Spleen (tissue), 7 donors: ENCODE measurements at regions not wholly inside any gene's neighbourhood (a gene's known extent, or its start where the extent isn't known, plus 50 kb on each side); places are given as distances from the start of the nearest gene placed in this dataset.

Experiments
- POLR2A ChIP-seq, 3 donors: fragments of 450-650 bp; IDR thresholded peaks; one replicate each; pipeline ENCODE4 v1.5.1; 2017; ENCODE audit warnings: antibody characterized with exemption in 3 of 3, mild to moderate bottlenecking in 1 of 3
- TF ChIP-seq, protein P1 (sequence below), 11 experiments: fragments of 200-600 bp in 7 of 11; fragments of 450-650 bp in 4 of 11; sonication (generic) in 4 of 11; IDR thresholded peaks in 8 of 11; conservative IDR thresholded peaks in 3 of 11; 1 replicate in 7 of 11; 2 replicates in 4 of 11; pipeline versions ENCODE4 v1.4.0 to v1.8.0; 2016 to 2021; ENCODE audit warnings: antibody characterized with exemption in 11 of 11, inconsistent platforms in 4 of 11, mild to moderate bottlenecking in 1 of 11
- donor health status: DM: no; HTN: no; CAD: no; lungs with moderate emphysema.
- donor health status: DM: no; HTN: no; CAD: no.
- donor health status: DM: no; HTN: no; CAD: no.

DNA sequence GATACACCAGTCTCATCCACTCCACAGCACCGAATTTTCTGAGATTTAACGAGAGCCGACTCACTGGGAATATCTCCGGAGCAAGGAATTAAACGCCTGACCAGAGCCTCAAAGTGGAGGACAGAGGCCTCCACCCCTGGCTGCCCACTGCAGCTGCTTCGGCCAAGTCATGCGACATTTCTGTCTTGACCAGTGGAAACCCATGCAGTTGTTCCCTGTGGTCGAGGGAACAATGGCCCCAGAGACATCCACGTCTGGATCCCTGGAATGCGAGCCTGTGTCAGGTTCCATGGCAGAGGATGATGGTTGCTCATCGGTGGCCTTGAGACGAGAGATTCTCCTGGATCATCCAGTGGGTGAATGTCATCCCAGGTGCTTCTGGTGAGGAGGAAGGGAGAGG, 65.7 kb upstream of the INSIG1 start:
- TF ChIP-seq, protein P1, sequence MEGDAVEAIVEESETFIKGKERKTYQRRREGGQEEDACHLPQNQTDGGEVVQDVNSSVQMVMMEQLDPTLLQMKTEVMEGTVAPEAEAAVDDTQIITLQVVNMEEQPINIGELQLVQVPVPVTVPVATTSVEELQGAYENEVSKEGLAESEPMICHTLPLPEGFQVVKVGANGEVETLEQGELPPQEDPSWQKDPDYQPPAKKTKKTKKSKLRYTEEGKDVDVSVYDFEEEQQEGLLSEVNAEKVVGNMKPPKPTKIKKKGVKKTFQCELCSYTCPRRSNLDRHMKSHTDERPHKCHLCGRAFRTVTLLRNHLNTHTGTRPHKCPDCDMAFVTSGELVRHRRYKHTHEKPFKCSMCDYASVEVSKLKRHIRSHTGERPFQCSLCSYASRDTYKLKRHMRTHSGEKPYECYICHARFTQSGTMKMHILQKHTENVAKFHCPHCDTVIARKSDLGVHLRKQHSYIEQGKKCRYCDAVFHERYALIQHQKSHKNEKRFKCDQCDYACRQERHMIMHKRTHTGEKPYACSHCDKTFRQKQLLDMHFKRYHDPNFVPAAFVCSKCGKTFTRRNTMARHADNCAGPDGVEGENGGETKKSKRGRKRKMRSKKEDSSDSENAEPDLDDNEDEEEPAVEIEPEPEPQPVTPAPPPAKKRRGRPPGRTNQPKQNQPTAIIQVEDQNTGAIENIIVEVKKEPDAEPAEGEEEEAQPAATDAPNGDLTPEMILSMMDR (IDR thresholded peaks at IDR 0.05 in 8 of 11, conservative IDR thresholded peaks at IDR 0.05 in 3 of 11) = no peak
- no peak for TF ChIP-seq POLR2A (IDR thresholded peaks at IDR 0.05)
